Stimulated activated CD4-positive, alpha-beta T cell treated with anti-CD3 and anti-CD28 coated beads, Interleukin-12 subunit alpha, Interleukin-12 subunit beta, amount 100 ng/mL, for 48 hours (primary cell): ENCODE measurements at regions not wholly inside any gene's neighbourhood (a gene's known extent, or its start where the extent isn't known, plus 50 kb on each side); places are given as distances from the start of the nearest gene placed in this dataset.

Experiments used
- DNase-seq, 3 donors: peaks; one replicate each; pipeline ENCODE4 v3.0.0-alpha.2; 2020; ENCODE audit warnings: low read depth in 2 of 3, low spot score in 1 of 3

GRCh38 chrX:69307029-69307428 is 141.8 kb upstream of the PJA1 start:
- no peak for DNase-seq

GRCh38 chrX:69306063-69306404 is 140.8 kb upstream of the PJA1 start:
- DNase-seq = no peak

DNA sequence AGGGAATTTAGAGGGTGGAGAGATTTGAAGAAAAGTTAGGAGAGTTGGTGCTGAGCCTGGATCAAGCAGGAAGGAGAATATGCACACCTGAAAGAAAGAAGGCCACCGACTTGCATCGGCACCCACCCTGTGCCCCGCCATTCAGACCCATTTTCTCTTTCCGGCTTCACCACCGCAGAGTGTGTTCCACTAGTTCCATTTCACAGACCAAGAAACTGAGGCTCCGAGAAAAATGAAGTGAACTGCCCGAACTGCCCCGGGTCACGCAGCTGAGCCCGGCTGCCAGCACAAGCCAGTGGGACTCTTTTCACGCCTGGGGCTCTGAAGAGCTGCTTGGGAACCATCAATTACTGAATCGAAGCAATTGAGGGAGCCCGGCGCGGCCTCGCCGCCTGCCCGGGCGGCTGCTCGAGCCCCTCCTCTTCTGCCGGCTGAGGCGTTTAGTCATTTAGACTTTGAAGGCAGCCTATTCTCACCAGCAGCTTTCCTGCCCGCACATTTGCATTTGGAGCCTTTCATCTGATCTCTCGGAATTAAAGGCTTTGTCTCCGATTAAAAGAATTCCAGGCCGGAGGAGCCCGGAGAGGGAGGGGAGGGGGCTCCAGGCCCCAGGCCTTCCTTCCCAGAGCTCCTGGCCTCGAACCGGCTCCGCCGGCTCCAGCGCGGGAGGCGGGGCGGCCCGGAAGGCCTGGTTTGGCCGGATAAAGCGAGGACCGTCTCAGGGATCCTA is 140.2 kb upstream of the PJA1 start:
- no peak for DNase-seq

DNA sequence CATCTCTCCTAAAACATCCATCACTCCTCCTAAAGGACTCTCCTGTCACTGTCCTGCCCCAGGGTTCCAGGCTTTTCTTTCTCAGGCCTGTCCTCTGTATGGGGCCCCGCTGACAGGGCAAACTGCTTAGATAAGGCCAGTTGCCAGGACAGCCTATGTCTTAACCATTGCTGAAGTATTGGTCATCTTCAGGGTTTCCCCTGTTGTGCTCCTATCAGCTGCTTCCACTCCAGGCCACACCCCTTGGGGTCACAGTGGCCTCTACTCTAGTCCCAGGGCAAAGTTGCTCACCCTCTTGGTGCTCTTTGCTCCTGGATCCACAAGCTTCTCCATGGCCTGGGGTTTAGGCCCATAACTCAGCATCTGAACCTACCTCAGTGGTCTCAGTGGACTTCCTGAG is 138.0 kb upstream of the PJA1 start:
- no peak for DNase-seq

- DNase-seq = no peak
Observed at GRCh38 chrX:69299951-69300714, 134.9 kb upstream of the PJA1 start.

- no peak for DNase-seq
Observed at GRCh38 chrX:69299285-69299684, 134.0 kb upstream of the PJA1 start.

- no peak for DNase-seq
Observed at GRCh38 chrX:69298466-69299140, 133.3 kb upstream of the PJA1 start.

DNA sequence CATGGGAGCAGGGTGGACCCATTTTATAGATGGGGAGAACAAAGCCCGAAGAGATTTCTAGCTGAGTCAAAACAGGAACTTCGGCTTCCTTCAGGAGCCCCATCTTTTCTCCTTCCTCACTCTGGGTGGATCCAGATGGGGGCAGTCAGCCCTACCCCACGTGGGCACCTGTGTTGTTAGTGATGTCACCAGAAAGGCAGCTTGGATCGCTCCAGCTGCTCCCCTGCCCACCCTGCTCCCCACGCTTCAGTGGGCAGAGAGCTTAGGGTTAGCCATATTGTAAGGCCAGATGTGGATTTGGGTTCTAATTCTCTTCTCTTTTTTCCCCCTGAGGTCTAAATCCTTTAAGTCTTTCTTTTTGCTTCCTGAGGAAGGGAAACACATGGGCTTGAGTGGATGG is 132.3 kb upstream of the PJA1 start:
- no peak for DNase-seq

GRCh38 chrX:69293776-69294601 is 128.7 kb upstream of the PJA1 start:
- DNase-seq = no peak

- DNase-seq = no peak
Observed at GRCh38 chrX:69291116-69291515, 125.9 kb upstream of the PJA1 start.

GRCh38 chrX:69290292-69290691 is 125.0 kb upstream of the PJA1 start:
- no peak for DNase-seq

DNA sequence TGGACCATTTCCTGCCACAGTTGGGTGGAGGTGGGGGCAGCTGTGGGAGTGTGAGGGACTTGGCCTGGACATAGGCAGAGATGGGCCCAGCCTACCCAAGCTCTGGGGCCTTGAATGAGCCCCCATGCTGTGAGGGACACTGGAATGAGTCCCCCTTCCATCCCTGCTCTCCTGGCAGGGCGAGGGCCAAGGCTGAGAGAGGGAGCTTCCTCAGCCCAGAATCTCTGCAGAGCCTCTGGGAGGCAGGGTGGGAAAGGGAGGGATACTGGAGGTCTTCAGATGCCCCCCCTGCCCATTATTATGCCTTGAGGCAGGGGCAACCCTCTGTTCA is 124.5 kb upstream of the PJA1 start:
- no peak for DNase-seq

DNA sequence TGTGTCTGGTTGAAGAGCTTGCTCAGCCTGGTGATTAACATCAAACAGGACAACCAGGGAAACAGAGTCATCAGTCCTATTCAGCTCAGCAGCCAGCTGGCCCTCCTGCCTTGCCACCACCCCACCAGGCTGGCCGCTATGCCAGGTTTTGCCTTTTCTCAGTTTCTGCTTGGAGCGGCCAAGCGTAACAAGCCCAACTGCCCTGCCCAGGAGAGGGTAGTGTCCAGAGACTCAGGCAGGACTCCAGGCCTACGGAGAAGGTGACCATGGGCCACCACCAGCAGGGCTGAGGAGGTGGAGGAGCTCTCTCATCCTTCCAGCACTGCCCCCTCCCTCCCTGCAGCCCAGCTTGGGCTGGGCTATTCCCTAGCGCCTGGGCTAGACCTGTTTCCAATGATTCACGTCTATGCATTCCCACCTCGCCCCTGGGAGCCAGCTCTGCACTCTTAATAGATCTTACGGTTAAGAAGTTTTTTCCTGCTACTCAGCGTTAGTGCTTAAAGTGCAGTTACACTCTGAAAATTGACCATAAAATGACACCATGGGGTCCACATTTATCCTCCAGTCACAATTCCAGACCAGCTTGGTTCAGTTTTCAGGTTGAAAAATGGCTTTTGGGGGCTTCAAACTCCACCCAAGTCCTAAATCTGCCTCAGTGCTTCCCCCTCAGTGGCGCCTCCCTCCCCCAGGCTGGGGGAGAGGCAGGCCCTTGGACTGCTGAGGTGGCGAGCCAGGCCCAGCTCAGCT is 124.0 kb upstream of the PJA1 start:
- no peak for DNase-seq

- DNase-seq = no peak
Observed at GRCh38 chrX:69287095-69287494, 121.8 kb upstream of the PJA1 start.

GRCh38 chrX:69286565-69286906 is 121.3 kb upstream of the PJA1 start:
- no peak for DNase-seq

GRCh38 chrX:69285881-69286564 is 120.8 kb upstream of the PJA1 start:
- peak; percentile 13 to 57 (median 17) for DNase-seq

DNA sequence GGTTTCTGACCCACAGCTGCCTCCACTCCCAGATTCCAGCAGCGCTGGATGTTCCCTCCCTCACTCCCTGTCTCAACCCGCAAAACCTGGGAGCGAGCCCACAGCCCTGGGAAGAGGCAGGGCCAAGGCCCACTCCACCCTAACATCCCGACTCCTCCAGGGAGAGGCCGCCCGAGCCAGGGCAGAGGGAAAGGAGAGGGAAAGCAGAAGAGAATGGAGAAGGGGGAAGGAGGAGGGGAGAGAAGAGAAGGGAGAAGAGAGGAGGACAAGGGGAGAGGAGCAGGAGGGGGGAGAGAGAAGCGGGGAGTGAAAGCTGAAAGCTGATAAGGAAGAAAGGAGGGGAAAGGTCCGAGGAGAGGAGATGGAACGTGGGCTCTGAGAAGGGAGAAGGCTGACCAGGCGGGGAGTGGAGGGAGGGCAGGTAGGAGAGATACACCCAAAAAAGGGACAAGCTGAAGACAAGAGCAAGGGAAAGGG is 120.2 kb upstream of the PJA1 start:
- DNase-seq = no peak

DNA sequence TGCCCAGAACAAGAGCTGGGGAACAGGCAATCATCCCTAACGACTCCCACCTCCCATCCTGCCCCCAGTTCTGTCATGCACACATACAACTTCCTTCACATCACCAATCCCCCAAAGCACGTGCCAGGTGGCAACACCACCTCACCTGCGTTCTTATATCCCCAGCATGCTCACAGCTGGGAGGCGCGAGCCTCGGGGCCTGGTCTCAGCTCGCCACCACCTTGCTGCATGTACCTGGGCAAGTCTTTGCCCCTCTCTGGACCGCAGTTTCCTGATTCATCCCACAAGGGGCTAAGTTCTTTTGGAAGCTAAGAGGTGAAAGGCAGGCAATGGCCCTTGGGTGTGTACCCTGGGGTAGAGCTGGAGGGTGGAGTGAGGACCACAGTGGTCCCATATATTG is 119.2 kb upstream of the PJA1 start:
- DNase-seq = no peak

- DNase-seq = no peak
Observed at GRCh38 chrX:69282893-69283690, 117.8 kb upstream of the PJA1 start.
